Fibroblast of mammary gland (primary cell): ENCODE measurements at regions not wholly inside any gene's neighbourhood (a gene's known extent, or its start where the extent isn't known, plus 50 kb on each side); places are given as distances from the start of the nearest gene placed in this dataset.

Source experiments
- DNase-seq: peaks from one replicate; pipeline ENCODE4 v3.0.0-alpha.2; 2010; ENCODE audit warnings: low read depth
- H3K4me3 ChIP-seq: 2 replicates; pipeline ENCODE4 v1.5.1; 2011; ENCODE audit warnings: low read depth, mild to moderate bottlenecking, low read length, moderate library complexity; ENCODE audit not compliant: control insufficient read depth
- TF ChIP-seq, protein P1 (sequence below): conservative IDR thresholded peaks from 2 replicates; pipeline ENCODE4 v1.5.1; 2011; ENCODE audit warnings: low read depth, low read length, inconsistent platforms; ENCODE audit not compliant: control insufficient read depth, insufficient read depth

DNA sequence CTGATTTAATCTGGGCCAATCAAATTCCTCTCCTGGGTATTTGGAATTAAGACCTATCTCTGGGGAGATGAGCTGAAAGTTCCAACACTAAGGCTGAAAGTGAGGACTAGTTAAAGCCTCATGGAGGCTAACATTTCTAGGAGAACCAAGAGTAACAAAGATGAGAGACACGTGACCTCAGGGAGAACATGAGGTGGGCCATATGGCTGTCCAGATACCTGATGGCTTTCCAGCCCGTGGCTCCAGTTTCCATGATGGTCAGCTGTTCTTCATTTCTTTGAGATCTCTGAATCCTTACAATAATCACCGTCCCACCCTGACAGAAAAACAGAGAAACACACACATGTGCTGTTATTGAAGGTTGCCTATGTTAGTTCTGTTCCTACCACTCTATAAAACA, 66.1 kb downstream of the LEPR start:
- TF ChIP-seq, protein P1, sequence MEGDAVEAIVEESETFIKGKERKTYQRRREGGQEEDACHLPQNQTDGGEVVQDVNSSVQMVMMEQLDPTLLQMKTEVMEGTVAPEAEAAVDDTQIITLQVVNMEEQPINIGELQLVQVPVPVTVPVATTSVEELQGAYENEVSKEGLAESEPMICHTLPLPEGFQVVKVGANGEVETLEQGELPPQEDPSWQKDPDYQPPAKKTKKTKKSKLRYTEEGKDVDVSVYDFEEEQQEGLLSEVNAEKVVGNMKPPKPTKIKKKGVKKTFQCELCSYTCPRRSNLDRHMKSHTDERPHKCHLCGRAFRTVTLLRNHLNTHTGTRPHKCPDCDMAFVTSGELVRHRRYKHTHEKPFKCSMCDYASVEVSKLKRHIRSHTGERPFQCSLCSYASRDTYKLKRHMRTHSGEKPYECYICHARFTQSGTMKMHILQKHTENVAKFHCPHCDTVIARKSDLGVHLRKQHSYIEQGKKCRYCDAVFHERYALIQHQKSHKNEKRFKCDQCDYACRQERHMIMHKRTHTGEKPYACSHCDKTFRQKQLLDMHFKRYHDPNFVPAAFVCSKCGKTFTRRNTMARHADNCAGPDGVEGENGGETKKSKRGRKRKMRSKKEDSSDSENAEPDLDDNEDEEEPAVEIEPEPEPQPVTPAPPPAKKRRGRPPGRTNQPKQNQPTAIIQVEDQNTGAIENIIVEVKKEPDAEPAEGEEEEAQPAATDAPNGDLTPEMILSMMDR, result no peak
- no peak overlapping the region for H3K4me3 ChIP-seq
- DNase-seq, result no peak

DNA sequence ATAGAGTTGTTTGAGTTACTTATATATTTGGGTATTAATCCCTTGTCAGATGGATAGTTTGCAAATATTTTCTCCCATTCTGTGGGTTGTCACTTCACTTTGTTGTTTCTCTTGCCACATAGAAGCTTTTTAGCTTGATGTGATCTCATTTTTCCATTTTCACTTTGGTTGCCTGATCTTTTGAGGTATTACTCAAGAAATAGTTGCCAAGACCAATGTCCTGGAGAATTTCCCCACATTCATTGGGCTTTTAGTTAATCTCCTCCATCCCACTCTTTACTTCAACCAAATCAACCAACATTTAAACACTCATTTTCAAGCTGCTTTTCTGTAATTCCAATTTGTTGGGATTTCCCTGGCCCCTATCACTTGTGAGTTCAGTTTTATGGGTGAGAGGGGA, 69.0 kb downstream of the LEPR start:
- H3K4me3 ChIP-seq, result no peak overlapping the region

DNA sequence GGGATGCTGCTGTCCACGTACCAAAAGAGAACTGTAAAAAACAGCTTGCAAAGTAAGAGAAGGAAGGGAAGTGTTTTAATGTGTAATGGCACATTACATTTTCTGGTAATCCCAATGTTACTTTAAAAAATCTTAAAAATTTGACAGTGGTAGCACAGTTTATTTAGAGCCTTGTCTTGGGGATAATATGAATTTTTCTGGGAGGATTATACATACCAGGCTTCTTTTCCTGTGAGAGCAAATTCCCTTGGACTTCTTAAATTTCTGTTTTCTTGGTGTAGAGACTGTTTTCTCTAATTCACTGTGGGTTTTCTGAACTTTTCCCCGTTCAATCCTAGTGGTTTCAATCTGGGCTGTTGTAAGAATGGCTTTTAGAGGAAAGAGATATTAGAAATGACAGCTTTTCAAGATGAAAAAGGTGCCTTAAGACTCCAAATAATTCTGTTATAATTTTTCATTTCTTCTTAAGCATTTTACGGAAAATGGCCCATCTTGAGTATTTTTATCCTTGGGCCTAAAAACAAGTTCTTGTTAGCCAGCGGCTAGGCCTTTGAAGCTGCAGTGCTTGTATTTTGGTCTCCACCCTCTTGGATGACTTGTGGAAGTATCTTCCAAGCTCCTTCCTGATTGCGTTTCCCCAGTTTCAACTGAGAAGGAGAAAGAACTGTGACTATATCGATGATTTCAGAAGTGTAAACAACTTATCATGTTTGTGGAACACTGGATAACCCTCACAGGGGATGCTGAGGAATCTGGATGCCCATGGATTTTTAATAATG, 70.0 kb downstream of the LEPR start:
- TF ChIP-seq, protein P1, result no peak
- no peak overlapping the region for H3K4me3 ChIP-seq
- DNase-seq, result no peak

More for the DNA sequence above, 69.0 kb downstream of the LEPR start:
- no peak for DNase-seq
- TF ChIP-seq, protein P1, result no peak

DNA sequence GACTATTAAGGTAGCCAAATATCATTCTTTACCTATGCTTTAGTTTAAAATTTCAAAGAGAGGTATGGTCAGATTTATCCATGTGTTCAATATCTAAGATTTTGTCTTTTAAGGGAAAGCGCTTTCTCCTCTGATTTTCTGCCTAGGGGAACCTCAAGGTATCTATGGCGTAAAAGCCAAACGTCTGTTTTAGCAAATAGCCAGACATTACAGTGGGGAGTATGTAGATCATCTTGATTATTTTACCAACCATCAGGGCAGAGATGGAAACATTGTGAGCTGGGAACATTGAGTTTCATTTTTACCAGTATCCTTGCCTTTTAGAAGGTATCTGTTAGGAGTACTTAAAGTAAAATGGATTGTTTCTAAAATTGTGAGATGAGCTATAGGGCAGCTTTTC, 71.0 kb downstream of the LEPR start:
- no peak overlapping the region for H3K4me3 ChIP-seq
- TF ChIP-seq, protein P1, result no peak
- DNase-seq, result no peak

DNA sequence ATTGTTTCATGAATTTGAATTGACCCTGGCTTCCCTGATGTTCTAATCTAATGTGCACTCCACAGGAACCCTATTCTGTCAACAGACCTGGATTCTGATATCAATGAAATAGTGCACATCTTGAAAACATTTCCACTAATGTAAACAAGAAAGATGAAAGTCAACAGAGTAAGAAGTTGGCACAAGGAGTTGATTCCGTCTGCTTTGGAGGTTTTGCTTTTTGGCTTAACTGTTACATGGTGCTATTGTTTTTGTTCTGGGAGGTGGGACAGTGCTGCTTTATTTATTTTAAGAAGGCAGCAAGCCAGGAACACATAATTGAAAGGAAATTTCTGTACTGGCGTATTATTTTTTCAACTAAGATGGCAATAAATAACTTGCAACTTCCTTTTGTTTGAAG, 73.3 kb downstream of the LEPR start:
- TF ChIP-seq, protein P1, result no peak
- peak; percentile 49 for DNase-seq
- no peak overlapping the region for H3K4me3 ChIP-seq

DNA sequence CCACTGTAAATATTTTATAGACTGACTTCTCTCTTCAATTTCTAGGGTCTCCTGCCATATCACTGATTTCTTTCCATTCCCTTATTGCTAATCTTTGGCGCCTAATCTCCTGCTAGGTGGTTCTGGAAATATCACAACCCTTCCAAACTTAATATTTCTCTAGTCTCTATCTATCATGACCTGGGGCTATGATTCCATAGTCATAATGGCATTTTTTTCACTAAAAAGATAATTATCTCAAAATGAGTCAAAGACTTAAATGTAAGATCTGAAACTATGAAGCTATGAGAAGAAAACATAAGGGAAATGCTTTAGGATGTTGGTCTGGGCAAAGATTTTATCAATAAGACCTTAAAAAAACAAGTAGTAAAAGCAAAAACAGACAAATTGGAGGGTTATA, 74.2 kb downstream of the LEPR start:
- TF ChIP-seq, protein P1, result no peak
- H3K4me3 ChIP-seq, result no peak overlapping the region

More for the DNA sequence above, 74.2 kb downstream of the LEPR start:
- no peak for DNase-seq
